Gastrocnemius medialis (tissue), 4 donors: ENCODE measurements at regions not wholly inside any gene's neighbourhood (a gene's known extent, or its start where the extent isn't known, plus 50 kb on each side); places are given as distances from the start of the nearest gene placed in this dataset.

Experiments used
- ATAC-seq, 2 donors: fragments of 150-250 bp; one replicate each; pipeline ENCODE4 v1.9.1; 2016
- DNase-seq, 2 donors: peaks; one replicate each; pipeline ENCODE4 v3.0.0-alpha.2; 2019
- H3K27ac ChIP-seq, 4 donors: fragments of 200-600 bp; sonication (generic); 1 replicate in 1 of 4; 2 replicates in 3 of 4; pipeline ENCODE4 v1.5.1; 2016 to 2018; ENCODE audit warnings: mild to moderate bottlenecking in 2 of 4, moderate library complexity in 1 of 4
- H3K27me3 ChIP-seq, 3 donors: fragments of 200-600 bp; sonication (generic) in 2 of 3; 1 replicate in 1 of 3; 2 replicates in 2 of 3; pipeline versions ENCODE4 v1.5.1 to v1.6.0; 2016 to 2019; ENCODE audit warnings: mild to moderate bottlenecking in 1 of 3, moderate library complexity in 1 of 3
- H3K36me3 ChIP-seq, 2 donors: fragments of 200-600 bp; sonication (generic) in 1 of 2; one replicate each; pipeline ENCODE4 v1.5.1; 2017 to 2018
- H3K4me1 ChIP-seq, 2 donors: fragments of 200-600 bp; sonication (generic) in 1 of 2; one replicate each; pipeline ENCODE4 v1.5.1; 2016 to 2017; ENCODE audit warnings: mild to moderate bottlenecking in 2 of 2
- H3K4me3 ChIP-seq, 4 donors: fragments of 200-600 bp; sonication (generic) in 3 of 4; 1 replicate in 1 of 4; 2 replicates in 3 of 4; pipeline ENCODE4 v1.5.1; 2016 to 2019; ENCODE audit warnings: mild to moderate bottlenecking in 2 of 4
- H3K9me3 ChIP-seq, 3 donors: fragments of 200-600 bp; sonication (generic) in 2 of 3; 1 replicate in 1 of 3; 2 replicates in 2 of 3; pipeline ENCODE4 v1.5.1; 2016 to 2019
- POLR2A ChIP-seq, 2 donors: fragments of 450-650 bp; IDR thresholded peaks; one replicate each; pipeline ENCODE4 v1.6.1; 2017; ENCODE audit warnings: antibody characterized with exemption in 2 of 2, mild to moderate bottlenecking in 2 of 2, moderate library complexity in 2 of 2
- in situ Hi-C, 4 donors: fragments of 200-750 bp; cut with MboI; loops; one replicate each; pipeline versions ENCODE4 v1.15.0 to v1.8.0; 2017; ENCODE audit warnings: low sequenced_read_pairs in 4 of 4
- intact Hi-C: fragments of 100-400 bp; cut with DNase I; formaldehyde crosslinking; loops from one replicate; pipeline ENCODE4 v1.15.1; 2023; ENCODE audit warnings: low total_unique reads
- TF ChIP-seq, protein P1 (sequence below), 5 experiments: fragments of 450-650 bp in 3 of 5; fragments of 200-600 bp in 2 of 5; sonication (generic) in 2 of 5; IDR thresholded peaks in 4 of 5; conservative IDR thresholded peaks in 1 of 5; 1 replicate in 4 of 5; 2 replicates in 1 of 5; pipeline ENCODE4 v1.5.1; 2016 to 2019; ENCODE audit warnings: antibody characterized with exemption in 5 of 5, mild to moderate bottlenecking in 3 of 5, moderate library complexity in 3 of 5

DNA sequence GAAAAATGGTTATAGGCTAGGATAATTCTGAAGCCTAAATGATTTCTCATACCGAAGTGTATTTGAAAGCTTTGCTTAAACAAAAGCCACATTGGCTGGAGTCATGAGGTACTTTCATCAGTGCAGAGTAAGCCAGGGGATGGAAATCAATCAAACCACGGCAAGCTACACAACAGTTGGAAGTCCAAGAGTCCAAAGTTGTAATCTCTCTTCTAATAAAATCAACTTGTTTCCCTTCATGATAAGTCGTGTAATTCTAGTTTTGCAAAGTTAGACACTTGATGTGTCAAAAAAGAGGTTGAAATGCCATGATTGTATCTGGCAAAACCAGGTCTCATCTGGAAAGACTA is 250.5 kb upstream of the VEPH1 start:
- no peak overlapping the region for H3K4me3 ChIP-seq
- H3K4me1 ChIP-seq: no peaks in the 10 kb centered on the region
- no peak for DNase-seq
- no peak for ATAC-seq
- H3K36me3 ChIP-seq: no peaks in the 10 kb centered on the region
- no peak overlapping the region for H3K27ac ChIP-seq
- no peaks in the 10 kb centered on the region for H3K9me3 ChIP-seq
- TF ChIP-seq POLR2A (IDR thresholded peaks at IDR 0.05): no peak
- TF ChIP-seq, protein P1, sequence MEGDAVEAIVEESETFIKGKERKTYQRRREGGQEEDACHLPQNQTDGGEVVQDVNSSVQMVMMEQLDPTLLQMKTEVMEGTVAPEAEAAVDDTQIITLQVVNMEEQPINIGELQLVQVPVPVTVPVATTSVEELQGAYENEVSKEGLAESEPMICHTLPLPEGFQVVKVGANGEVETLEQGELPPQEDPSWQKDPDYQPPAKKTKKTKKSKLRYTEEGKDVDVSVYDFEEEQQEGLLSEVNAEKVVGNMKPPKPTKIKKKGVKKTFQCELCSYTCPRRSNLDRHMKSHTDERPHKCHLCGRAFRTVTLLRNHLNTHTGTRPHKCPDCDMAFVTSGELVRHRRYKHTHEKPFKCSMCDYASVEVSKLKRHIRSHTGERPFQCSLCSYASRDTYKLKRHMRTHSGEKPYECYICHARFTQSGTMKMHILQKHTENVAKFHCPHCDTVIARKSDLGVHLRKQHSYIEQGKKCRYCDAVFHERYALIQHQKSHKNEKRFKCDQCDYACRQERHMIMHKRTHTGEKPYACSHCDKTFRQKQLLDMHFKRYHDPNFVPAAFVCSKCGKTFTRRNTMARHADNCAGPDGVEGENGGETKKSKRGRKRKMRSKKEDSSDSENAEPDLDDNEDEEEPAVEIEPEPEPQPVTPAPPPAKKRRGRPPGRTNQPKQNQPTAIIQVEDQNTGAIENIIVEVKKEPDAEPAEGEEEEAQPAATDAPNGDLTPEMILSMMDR (IDR thresholded peaks at IDR 0.05 in 4 of 5, conservative IDR thresholded peaks at IDR 0.05 in 1 of 5): no peak
- intact Hi-C loops: no loop called here
- in situ Hi-C loops: no loop called here
- H3K27me3 ChIP-seq: peaks cover 0 to 2% (median 0%) of the 10 kb centered on the region in 3 donors

DNA sequence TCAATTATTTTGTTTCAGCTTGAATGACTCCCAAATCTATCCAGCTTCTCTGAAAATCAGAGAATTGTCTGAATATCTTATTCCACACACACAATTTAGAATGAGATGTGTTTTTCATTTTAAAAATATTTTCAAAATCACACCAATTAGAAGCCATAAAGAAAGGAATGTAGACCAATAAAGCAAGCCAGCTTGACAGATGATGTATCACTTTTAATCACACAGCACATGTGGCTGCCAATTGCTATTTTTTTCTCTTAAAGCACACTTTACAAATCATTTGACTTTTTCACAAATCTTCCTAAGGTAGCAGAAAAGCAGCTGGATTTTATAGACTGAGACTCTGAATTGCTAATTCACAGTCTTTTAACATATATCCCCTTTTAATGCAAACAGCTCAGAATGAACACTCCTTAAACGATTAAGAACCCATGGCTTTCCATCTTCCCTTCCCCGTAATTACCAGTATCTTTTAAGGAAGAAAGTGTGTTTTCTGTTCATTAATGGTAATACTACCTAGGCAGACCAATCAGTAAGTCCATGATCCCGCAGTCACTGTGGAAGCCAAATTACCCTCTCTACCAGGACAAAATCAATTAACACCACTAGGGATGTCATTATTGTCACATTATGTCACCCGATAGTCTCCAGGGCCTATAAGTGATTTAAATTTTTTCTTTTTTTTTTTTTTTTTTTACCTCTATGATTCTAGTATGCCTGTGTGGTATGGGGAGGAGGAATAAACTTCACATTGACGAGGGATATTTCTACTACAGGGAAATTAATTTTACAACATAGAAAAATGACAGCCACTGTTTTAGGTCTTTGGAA is 250.0 kb upstream of the VEPH1 start:
- DNase-seq (no peak), ATAC-seq (no peak)
- Histone ChIP-seq H3K27me3 (peaks cover 0 to 2% (median 0%) of the 10 kb centered on the region in 3 donors), H3K9me3 (no peaks in the 10 kb centered on the region), H3K27ac (no peak overlapping the region), H3K36me3 (no peaks in the 10 kb centered on the region), H3K4me1 (no peaks in the 10 kb centered on the region), H3K4me3 (no peak overlapping the region)
- in situ Hi-C loops (no loop called here), intact Hi-C loops (no loop called here)
- no peak for TF ChIP-seq POLR2A (IDR thresholded peaks at IDR 0.05)
- TF ChIP-seq, protein P1 (IDR thresholded peaks at IDR 0.05 in 4 of 5, conservative IDR thresholded peaks at IDR 0.05 in 1 of 5): no peak

DNA sequence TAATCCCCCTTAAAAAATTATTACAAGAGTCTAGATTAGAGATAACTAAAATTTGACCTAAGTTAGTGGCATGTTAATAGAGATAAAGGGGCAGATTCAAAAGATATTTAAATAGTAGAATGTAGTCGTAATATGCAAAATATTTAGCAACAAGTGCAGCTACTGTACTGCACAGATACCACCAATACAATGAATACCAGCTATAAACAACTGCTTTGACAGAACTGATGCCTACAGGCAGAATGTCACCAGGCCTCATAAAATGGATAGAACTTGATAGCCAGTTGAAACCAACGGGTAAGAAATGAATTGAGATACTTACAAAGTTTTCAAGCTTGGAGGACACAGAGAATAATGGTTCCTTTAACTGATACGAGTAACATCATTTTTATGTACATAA is 249.3 kb upstream of the VEPH1 start:
- H3K4me1 ChIP-seq: no peaks in the 10 kb centered on the region
- in situ Hi-C loops: no loop called here
- no peak for ATAC-seq
- no peaks in the 10 kb centered on the region for H3K36me3 ChIP-seq
- intact Hi-C loops: no loop called here
- TF ChIP-seq, protein P1 (IDR thresholded peaks at IDR 0.05 in 4 of 5, conservative IDR thresholded peaks at IDR 0.05 in 1 of 5): no peak
- no peak for TF ChIP-seq POLR2A (IDR thresholded peaks at IDR 0.05)
- no peaks in the 10 kb centered on the region for H3K9me3 ChIP-seq
- no peaks in the 10 kb centered on the region for H3K27me3 ChIP-seq
- no peak overlapping the region for H3K4me3 ChIP-seq
- no peak for DNase-seq
- no peak overlapping the region for H3K27ac ChIP-seq

DNA sequence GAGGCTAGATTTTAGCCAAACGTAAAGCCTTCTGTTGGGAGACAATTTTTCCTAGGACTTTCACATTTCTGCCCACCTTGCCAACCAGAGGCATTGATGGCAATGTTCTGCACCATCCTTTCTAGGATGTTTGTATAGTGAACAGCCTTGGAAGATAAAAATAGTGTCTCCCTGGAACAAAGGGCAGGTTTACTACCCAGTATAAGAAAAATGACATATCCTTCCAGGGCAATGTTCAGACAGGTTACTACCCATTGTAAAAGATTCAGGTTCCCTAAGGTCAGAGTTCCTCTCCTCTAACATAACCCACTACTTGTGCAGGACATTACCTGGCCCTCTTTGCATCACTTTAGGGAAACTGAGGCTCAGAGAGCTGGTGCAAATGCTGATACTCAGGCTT is 248.2 kb upstream of the VEPH1 start:
- no peaks in the 10 kb centered on the region for H3K27me3 ChIP-seq
- in situ Hi-C loops: no loop called here
- ATAC-seq (no peak), DNase-seq (no peak)
- H3K9me3 ChIP-seq: no peaks in the 10 kb centered on the region
- H3K27ac ChIP-seq: no peak overlapping the region
- no peaks in the 10 kb centered on the region for H3K4me1 ChIP-seq
- TF ChIP-seq POLR2A (IDR thresholded peaks at IDR 0.05): no peak
- TF ChIP-seq, protein P1 (IDR thresholded peaks at IDR 0.05 in 4 of 5, conservative IDR thresholded peaks at IDR 0.05 in 1 of 5): no peak
- H3K36me3 ChIP-seq: no peaks in the 10 kb centered on the region
- intact Hi-C loops: no loop called here
- H3K4me3 ChIP-seq: no peak overlapping the region

DNA sequence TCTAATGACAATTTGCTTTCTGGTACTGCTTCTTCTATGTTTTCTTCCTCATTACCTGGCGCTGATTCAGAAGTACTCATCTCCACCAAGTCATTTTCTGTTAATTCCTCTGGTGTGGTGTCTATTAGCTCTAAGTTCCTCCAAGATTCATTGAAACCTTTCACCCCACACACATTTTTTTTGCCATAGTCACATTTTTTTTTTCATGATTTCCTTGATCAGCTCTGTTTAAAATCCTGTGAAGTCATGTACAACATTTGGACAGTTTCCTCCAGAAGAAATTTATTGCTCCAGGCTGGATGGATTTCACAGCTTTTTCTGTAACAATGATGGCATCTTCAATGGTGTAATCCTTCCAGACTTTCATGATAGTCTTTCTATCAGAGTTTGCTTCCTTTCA is 243.2 kb upstream of the VEPH1 start:
- no peak for DNase-seq
- Histone ChIP-seq H3K4me3 (no peak overlapping the region), H3K9me3 (no peaks in the 10 kb centered on the region), H3K27ac (no peak overlapping the region), H3K4me1 (no peaks in the 10 kb centered on the region), H3K36me3 (no peaks in the 10 kb centered on the region), H3K27me3 (no peaks in the 10 kb centered on the region)
- TF ChIP-seq, protein P1 (IDR thresholded peaks at IDR 0.05 in 4 of 5, conservative IDR thresholded peaks at IDR 0.05 in 1 of 5): no peak
- TF ChIP-seq POLR2A (IDR thresholded peaks at IDR 0.05): no peak
- in situ Hi-C loops: no loop called here
- no peak for ATAC-seq
- intact Hi-C loops: no loop called here
